OCI-M2 (cell line): ENCODE measurements at regions not wholly inside any gene's neighbourhood (a gene's known extent, or its start where the extent isn't known, plus 50 kb on each side); places are given as distances from the start of the nearest gene placed in this dataset.

Source experiments
- DNase-seq: peaks from one replicate; lab custom pipeline; 2025; ENCODE audit not compliant: unreplicated experiment; lab: John Stamatoyannopoulos, UW

- DNase-seq = no peak
These were observed 1813.1 kb downstream of the OLFM4 start for GRCh38 chr13:54841682-54842081.

GRCh38 chr13:54845351-54845965 is 1816.8 kb downstream of the OLFM4 start:
- DNase-seq = no peak

GRCh38 chr13:54852831-54853230 is 1824.2 kb downstream of the OLFM4 start:
- no peak for DNase-seq

GRCh38 chr13:54859827-54860226 is 1831.2 kb downstream of the OLFM4 start:
- DNase-seq = no peak

GRCh38 chr13:54875111-54875510 is 1846.5 kb downstream of the OLFM4 start:
- DNase-seq = no peak

GRCh38 chr13:54879036-54879435 is 1850.4 kb downstream of the OLFM4 start:
- no peak for DNase-seq

- DNase-seq = no peak
These were observed 1856.1 kb downstream of the OLFM4 start for GRCh38 chr13:54884682-54885081.

GRCh38 chr13:54890976-54891375 is 1862.4 kb downstream of the OLFM4 start:
- DNase-seq = no peak

GRCh38 chr13:54901316-54901715 is 1872.7 kb downstream of the OLFM4 start:
- no peak for DNase-seq

GRCh38 chr13:54912367-54912766 is 1883.8 kb downstream of the OLFM4 start:
- no peak for DNase-seq

- no peak for DNase-seq
These were observed 1885.1 kb downstream of the OLFM4 start for GRCh38 chr13:54913668-54914067.

- DNase-seq = no peak
These were observed 1898.9 kb downstream of the OLFM4 start for GRCh38 chr13:54927538-54927937.

GRCh38 chr13:54928071-54928470 is 1899.5 kb downstream of the OLFM4 start:
- no peak for DNase-seq

- DNase-seq = no peak
These were observed 1905.5 kb downstream of the OLFM4 start for GRCh38 chr13:54934121-54934520.

- no peak for DNase-seq
These were observed 1917.4 kb downstream of the OLFM4 start for GRCh38 chr13:54945973-54946372.

GRCh38 chr13:54949735-54950134 is 1921.1 kb downstream of the OLFM4 start:
- DNase-seq = no peak

GRCh38 chr13:54950546-54950945 is 1921.9 kb downstream of the OLFM4 start:
- DNase-seq = no peak

GRCh38 chr13:54953786-54954185 is 1925.2 kb downstream of the OLFM4 start:
- DNase-seq = no peak

GRCh38 chr13:54958781-54959180 is 1930.2 kb downstream of the OLFM4 start:
- DNase-seq = no peak

- no peak for DNase-seq
These were observed 1937.3 kb downstream of the OLFM4 start for GRCh38 chr13:54965881-54966280.

- no peak for DNase-seq
These were observed 1944.2 kb downstream of the OLFM4 start for GRCh38 chr13:54972838-54973237.

GRCh38 chr13:54975676-54976075 is 1947.1 kb downstream of the OLFM4 start:
- DNase-seq = no peak

GRCh38 chr13:54980651-54981050 is 1952.0 kb downstream of the OLFM4 start:
- DNase-seq = no peak
